ENCODE measurements at regions not wholly inside any gene's neighbourhood (a gene's known extent, or its start where the extent isn't known, plus 50 kb on each side); places are given as distances from the start of the nearest gene placed in this dataset.
A peak's percentile ranks its signal among the peaks of the same experiment; 100 is the strongest.
"Not testable (repeated sequence)": the region's sequence is repeated elsewhere in the genome, so short reads cannot be mapped to it uniquely, and the experiment has no call there.

DNA sequence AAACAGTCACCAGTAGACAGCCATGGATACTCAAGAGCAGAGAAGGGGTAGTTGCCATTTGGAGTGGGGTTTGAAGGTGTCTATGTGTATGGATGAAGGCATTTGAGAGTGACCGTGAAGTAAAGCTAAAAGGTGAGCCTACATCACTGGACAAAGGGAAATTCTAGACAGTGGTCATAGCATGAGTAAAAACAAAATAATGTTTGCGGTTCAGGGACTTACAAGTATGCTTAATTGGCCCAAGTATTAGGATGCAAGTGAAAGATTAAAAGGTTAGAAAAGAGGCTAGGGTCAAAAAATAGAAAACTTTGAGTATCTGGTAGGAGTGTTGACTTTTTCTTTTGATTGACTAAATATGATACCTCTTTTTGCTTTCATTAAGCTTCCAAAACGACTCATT lies 238.1 kb upstream of the SLC8A1 start:
- Histone ChIP-seq H3K36me3 (ENCODE audit: control insufficient read depth, insufficient read depth, low read length) (no peaks in the 10 kb centered on the region), H3K4me1 (no peaks in the 10 kb centered on the region), H3K4me3 (ENCODE audit: low read depth, low read length) (no peak overlapping the region), H3K9me3 (no peaks in the 10 kb centered on the region), H3K27me3 (replicated peaks; ENCODE audit: control insufficient read depth, insufficient read depth, low read length) (no peaks in the 10 kb centered on the region)
- no peaks in the 10 kb centered on the region for H3K27me3 Mint-ChIP-seq (ENCODE audit: insufficient read depth, unreplicated experiment)
- H3K9me3 Mint-ChIP-seq (ENCODE audit: unreplicated experiment): no peaks in the 10 kb centered on the region
- no peak for DNase-seq
- H3K4me1 Mint-ChIP-seq (ENCODE audit: low read depth, unreplicated experiment): no peaks in the 10 kb centered on the region
- no peak overlapping the region for H3K4me3 Mint-ChIP-seq (ENCODE audit: unreplicated experiment)
- ChIA-PET POLR2A (no interaction called here), CTCF (no interaction called here)
- H3K36me3 Mint-ChIP-seq (ENCODE audit: insufficient read depth, unreplicated experiment): no peaks in the 10 kb centered on the region
- H3K27ac Mint-ChIP-seq (ENCODE audit: unreplicated experiment): no peak overlapping the region
- BruUV-seq (replicated peaks): no TSS peak
- intact Hi-C loops (cut with micrococcal nuclease; ENCODE audit: unreplicated experiment): no loop called here
- no peak for TF ChIP-seq CTCF (IDR thresholded peaks at IDR 0.05; ENCODE audit: insufficient read depth in 1 of 2, low read depth in 1 of 2, low read length in 1 of 2, severe bottlenecking in 1 of 2, unreplicated experiment in 1 of 2)

DNA sequence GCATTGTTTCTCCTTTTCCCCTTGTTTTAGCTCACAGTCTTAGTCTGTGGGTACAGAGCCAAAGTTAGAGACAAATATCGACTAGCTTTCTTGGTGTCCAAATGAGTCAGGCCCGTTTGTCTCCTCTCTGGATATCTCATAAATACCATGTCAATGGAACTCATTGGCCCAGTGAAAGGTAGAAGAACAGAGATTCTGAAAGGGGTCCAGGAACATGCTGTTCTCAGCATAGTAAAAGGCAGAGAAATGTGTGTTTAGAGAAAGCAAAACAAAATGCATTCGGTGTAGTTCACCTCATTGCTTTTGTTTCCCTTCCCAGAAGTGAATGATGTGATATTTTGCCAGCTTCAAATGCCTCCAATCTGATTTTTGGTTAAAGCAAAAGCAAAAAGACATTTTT lies 238.6 kb upstream of the SLC8A1 start:
- Histone ChIP-seq H3K4me3 (ENCODE audit: low read depth, low read length) (no peak overlapping the region), H3K4me1 (no peaks in the 10 kb centered on the region), H3K27me3 (replicated peaks; ENCODE audit: control insufficient read depth, insufficient read depth, low read length) (no peaks in the 10 kb centered on the region), H3K36me3 (ENCODE audit: control insufficient read depth, insufficient read depth, low read length) (no peaks in the 10 kb centered on the region), H3K9me3 (no peaks in the 10 kb centered on the region)
- ChIA-PET CTCF (no interaction called here), POLR2A (no interaction called here)
- Mint-ChIP-seq H3K27ac (ENCODE audit: unreplicated experiment) (no peak overlapping the region), H3K4me3 (ENCODE audit: unreplicated experiment) (no peak overlapping the region), H3K27me3 (ENCODE audit: insufficient read depth, unreplicated experiment) (no peaks in the 10 kb centered on the region), H3K9me3 (ENCODE audit: unreplicated experiment) (no peaks in the 10 kb centered on the region), H3K4me1 (ENCODE audit: low read depth, unreplicated experiment) (no peaks in the 10 kb centered on the region), H3K36me3 (ENCODE audit: insufficient read depth, unreplicated experiment) (no peaks in the 10 kb centered on the region)
- DNase-seq: no peak
- no TSS peak for BruUV-seq (replicated peaks)
- intact Hi-C loops (cut with micrococcal nuclease; ENCODE audit: unreplicated experiment): no loop called here
- TF ChIP-seq CTCF (IDR thresholded peaks at IDR 0.05; ENCODE audit: insufficient read depth in 1 of 2, low read depth in 1 of 2, low read length in 1 of 2, severe bottlenecking in 1 of 2, unreplicated experiment in 1 of 2): no peak

DNA sequence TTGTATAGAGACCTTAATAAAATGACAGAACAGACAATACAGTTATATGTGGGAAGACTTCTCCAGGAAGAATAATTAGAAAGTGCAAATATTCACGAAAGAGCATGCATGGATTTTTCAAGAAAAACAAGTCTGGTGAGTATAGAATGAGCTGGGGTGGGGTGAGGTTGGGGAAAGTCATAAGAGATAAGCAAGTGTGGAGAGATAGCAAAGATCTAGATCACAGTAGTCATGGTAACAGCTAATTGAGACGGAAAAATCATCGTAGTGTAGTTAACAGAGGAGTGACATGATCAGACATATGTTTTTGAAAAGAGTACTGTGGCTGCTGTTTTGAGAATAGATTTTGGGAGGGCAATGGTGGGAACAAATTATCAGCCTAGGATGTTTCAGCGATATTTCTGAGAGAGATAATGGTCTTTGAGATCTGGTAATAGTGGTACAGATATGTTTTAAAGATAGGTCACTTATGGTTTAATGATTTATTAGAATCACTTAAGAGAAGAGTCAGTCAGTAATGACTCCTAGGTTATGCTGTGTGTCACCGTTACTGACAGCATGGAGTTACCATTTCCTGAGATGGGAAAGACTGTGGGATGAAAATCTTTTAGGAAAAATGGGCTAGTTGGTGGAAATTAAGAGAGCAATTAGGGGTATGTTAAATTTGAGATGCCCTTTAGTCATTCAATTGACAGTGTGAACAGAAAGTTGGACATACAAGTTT lies 248.5 kb upstream of the SLC8A1 start:
- H3K36me3 Mint-ChIP-seq (ENCODE audit: insufficient read depth, unreplicated experiment): no peaks in the 10 kb centered on the region
- no peak for TF ChIP-seq CTCF (IDR thresholded peaks at IDR 0.05; ENCODE audit: insufficient read depth in 1 of 2, low read depth in 1 of 2, low read length in 1 of 2, severe bottlenecking in 1 of 2, unreplicated experiment in 1 of 2)
- no peak overlapping the region for H3K4me3 Mint-ChIP-seq (ENCODE audit: unreplicated experiment)
- no peaks in the 10 kb centered on the region for H3K9me3 Mint-ChIP-seq (ENCODE audit: unreplicated experiment)
- intact Hi-C loops (cut with micrococcal nuclease; ENCODE audit: unreplicated experiment): no loop called here
- no peak for DNase-seq
- no peaks in the 10 kb centered on the region for H3K36me3 ChIP-seq (ENCODE audit: control insufficient read depth, insufficient read depth, low read length)
- H3K4me3 ChIP-seq (ENCODE audit: low read depth, low read length): no peak overlapping the region
- CTCF ChIA-PET: no interaction called here
- peaks cover 4% of the 10 kb centered on the region; the same call in 1 of the 2 replicates for H3K4me1 ChIP-seq
- POLR2A ChIA-PET: no interaction called here
- no peak overlapping the region for H3K27ac Mint-ChIP-seq (ENCODE audit: unreplicated experiment)
- peaks cover 6% of the 10 kb centered on the region; the same call in 1 of the 2 replicates for H3K9me3 ChIP-seq
- no peaks in the 10 kb centered on the region for H3K4me1 Mint-ChIP-seq (ENCODE audit: low read depth, unreplicated experiment)
- no TSS peak for BruUV-seq (replicated peaks)
- H3K27me3 Mint-ChIP-seq (ENCODE audit: insufficient read depth, unreplicated experiment): no peaks in the 10 kb centered on the region
- no peaks in the 10 kb centered on the region for H3K27me3 ChIP-seq (replicated peaks; ENCODE audit: control insufficient read depth, insufficient read depth, low read length)

DNA sequence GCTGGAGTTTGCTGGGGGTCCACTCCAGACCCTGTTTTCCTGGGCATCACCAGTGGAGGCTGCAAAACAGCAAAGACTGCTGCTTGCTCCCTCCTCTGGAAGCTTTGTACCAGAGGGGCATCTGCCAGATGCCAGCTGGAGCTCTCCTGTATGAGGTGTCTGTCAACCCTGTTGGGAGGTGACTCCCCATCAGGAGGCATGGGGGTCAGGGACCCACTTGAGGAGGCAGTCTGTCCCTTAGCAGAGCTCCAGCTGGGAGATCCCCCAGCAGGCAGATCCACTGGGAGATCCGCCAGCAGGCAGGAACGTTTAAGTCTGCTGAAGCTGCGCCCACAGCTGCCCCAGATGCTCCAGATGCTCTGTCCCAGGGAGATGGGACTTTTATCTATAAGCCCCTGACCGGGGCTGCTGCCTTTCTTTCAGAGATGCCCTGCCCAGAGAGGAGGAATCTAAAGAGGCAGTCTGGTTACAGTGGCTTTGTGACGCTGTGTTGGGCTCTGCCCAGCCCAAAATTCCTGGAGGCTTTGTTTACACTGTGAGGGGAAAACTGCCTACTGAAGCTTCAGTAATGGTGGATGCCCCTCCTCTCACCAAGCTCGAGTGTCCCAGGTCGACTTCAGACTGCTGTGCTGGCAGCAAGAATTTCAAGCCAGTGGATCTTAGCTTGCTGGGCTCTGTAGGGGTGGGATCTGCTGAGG lies 260.5 kb upstream of the SLC8A1 start:
- CTCF ChIA-PET; H3K4me3 Mint-ChIP-seq (ENCODE audit: unreplicated experiment); H3K9me3 ChIP-seq; H3K36me3 ChIP-seq (ENCODE audit: control insufficient read depth, insufficient read depth, low read length); H3K27me3 ChIP-seq (replicated peaks; ENCODE audit: control insufficient read depth, insufficient read depth, low read length); H3K27ac Mint-ChIP-seq (ENCODE audit: unreplicated experiment); H3K4me3 ChIP-seq (ENCODE audit: low read depth, low read length); intact Hi-C loops (cut with micrococcal nuclease; ENCODE audit: unreplicated experiment); H3K4me1 ChIP-seq; H3K9me3 Mint-ChIP-seq (ENCODE audit: unreplicated experiment); H3K27me3 Mint-ChIP-seq (ENCODE audit: insufficient read depth, unreplicated experiment); H3K4me1 Mint-ChIP-seq (ENCODE audit: low read depth, unreplicated experiment); POLR2A ChIA-PET; H3K36me3 Mint-ChIP-seq (ENCODE audit: insufficient read depth, unreplicated experiment); BruUV-seq (replicated peaks): not testable (repeated sequence)
- peak in 1 of 2 experiments; percentile 6 for DNase-seq
